H1 (cell line): ENCODE measurements at regions not wholly inside any gene's neighbourhood (a gene's known extent, or its start where the extent isn't known, plus 50 kb on each side); places are given as distances from the start of the nearest gene placed in this dataset.

Experiments
- CTCF ChIA-PET: fragments of 300-600 bp; sonication (Branson Sonifier 250); formaldehyde crosslinking; loops from one replicate; lab custom pipeline; 2021; ENCODE audit not compliant: partially characterized antibody; lab: Charles Lee
- POLR2A ChIA-PET: fragments of 300-600 bp; sonication (Branson Sonifier 250); formaldehyde crosslinking; loops from one replicate; lab custom pipeline; 2021; ENCODE audit warnings: inconsistent platforms; ENCODE audit not compliant: partially characterized antibody; lab: Charles Lee
- DNase-seq, 2 experiments: peaks; one replicate each; pipeline versions ENCODE4 v3.0.0 to v3.0.0-alpha.2; 2010 to 2022; ENCODE audit warnings: low spot score in 2 of 2, low read depth in 1 of 2, mixed read lengths in 1 of 2
- FAIRE-seq: peaks from 2 replicates; lab custom pipeline; 2011; peaks lifted over from hg19 to GRCh38; lab: Jason Lieb, UNC
- H2AFZ ChIP-seq: 2 replicates; pipeline ENCODE4 v1.8.1; 2012; ENCODE audit warnings: low read length, inconsistent platforms
- H2AK5ac ChIP-seq: 2 replicates; pipeline ENCODE4 v1.6.1; 2013; ENCODE audit warnings: low read depth, low read length
- H2BK120ac ChIP-seq: replicated peaks from 2 replicates; pipeline ENCODE3; 2013; ENCODE audit warnings: low read depth, low read length, inconsistent platforms
- H2BK12ac ChIP-seq: 2 replicates; pipeline ENCODE4 v1.6.1; 2013; ENCODE audit warnings: low read depth, low read length
- H2BK15ac ChIP-seq: 2 replicates; pipeline ENCODE4 v1.6.1; 2013; ENCODE audit warnings: low read length
- H2BK20ac ChIP-seq: 2 replicates; pipeline ENCODE4 v1.6.1; 2013; ENCODE audit warnings: low read length
- H2BK5ac ChIP-seq: 2 replicates; pipeline ENCODE4 v1.6.1; 2013; ENCODE audit warnings: low read depth, low read length
- H3K14ac ChIP-seq: 2 replicates; pipeline ENCODE4 v1.6.1; 2013; ENCODE audit warnings: inconsistent platforms; ENCODE audit not compliant: insufficient read length
- H3K18ac ChIP-seq: 2 replicates; pipeline ENCODE4 v1.6.1; 2013; ENCODE audit warnings: low read length; ENCODE audit errors: extremely low read depth
- H3K23ac ChIP-seq: 2 replicates; pipeline ENCODE4 v1.6.1; 2013; ENCODE audit warnings: inconsistent platforms; ENCODE audit not compliant: insufficient read length
- H3K23me2 ChIP-seq: 2 replicates; pipeline ENCODE4 v1.6.1; 2013; ENCODE audit warnings: low read depth, low read length
- H3K27ac ChIP-seq: 2 replicates; pipeline ENCODE4 v1.6.1; 2011; ENCODE audit warnings: low read depth, low read length, inconsistent platforms
- H3K27me3 ChIP-seq, 4 experiments: replicated peaks in 1 of 4; 1 replicate in 1 of 4; 2 replicates in 3 of 4; pipeline versions ENCODE4 v1.6.1 to v1.8.1; 2011 to 2013; ENCODE audit warnings: low read length in 3 of 4, mild to moderate bottlenecking in 3 of 4, inconsistent platforms in 2 of 4, mixed read lengths in 2 of 4, moderate library complexity in 1 of 4; ENCODE audit not compliant: control insufficient read depth in 3 of 4, insufficient read depth in 3 of 4; ENCODE audit errors: extremely low read depth in 1 of 4
- H3K36me3 ChIP-seq, 4 experiments: 2 replicates each; pipeline versions ENCODE4 v1.6.1 to v1.8.1; 2011 to 2013; ENCODE audit warnings: mild to moderate bottlenecking in 4 of 4, low read length in 3 of 4, moderate library complexity in 2 of 4, control low read depth in 1 of 4, inconsistent platforms in 1 of 4; ENCODE audit not compliant: insufficient read depth in 4 of 4, control insufficient read depth in 2 of 4
- H3K4ac ChIP-seq: replicated peaks from 2 replicates; pipeline ENCODE3; 2013; ENCODE audit warnings: low read length, low read depth, mixed read lengths, inconsistent platforms; ENCODE audit not compliant: insufficient read length
- H3K4me1 ChIP-seq, 4 experiments: replicated peaks in 1 of 4; 1 replicate in 1 of 4; 2 replicates in 3 of 4; pipeline versions ENCODE4 v1.6.1 to v1.8.1; 2011 to 2013; ENCODE audit warnings: low read length in 3 of 4, inconsistent platforms in 2 of 4, mixed read lengths in 1 of 4; ENCODE audit not compliant: insufficient read depth in 4 of 4, control insufficient read depth in 3 of 4
- H3K4me2 ChIP-seq, 2 experiments: 2 replicates each; pipeline versions ENCODE4 v1.6.1 to v1.8.1; 2011 to 2013; ENCODE audit warnings: low read depth in 2 of 2, low read length in 2 of 2, control low read depth in 1 of 2, inconsistent platforms in 1 of 2, mild to moderate bottlenecking in 1 of 2; ENCODE audit not compliant: insufficient read depth in 1 of 2
- H3K4me3 ChIP-seq, 4 experiments: fragments of 200-600, 300-600 bp in 1 of 4; sonication (generic), shearing (Covaris generic), sonication (Bioruptor Twin) in 1 of 4; 2 replicates each; pipeline versions ENCODE4 v1.5.1 to v1.8.1; 2011 to 2016; ENCODE audit warnings: low read length in 4 of 4, low read depth in 3 of 4, control low read depth in 2 of 4, inconsistent platforms in 2 of 4, mild to moderate bottlenecking in 2 of 4, mixed read lengths in 1 of 4, moderate library complexity in 1 of 4; ENCODE audit not compliant: insufficient read depth in 2 of 4; ENCODE audit errors: extremely low read depth in 1 of 4
- H3K56ac ChIP-seq: replicated peaks from 2 replicates; pipeline ENCODE3; 2013; ENCODE audit warnings: low read depth, mild to moderate bottlenecking, mixed read lengths, low read length, inconsistent platforms; ENCODE audit not compliant: insufficient read length
- H3K79me1 ChIP-seq: 2 replicates; pipeline ENCODE4 v1.6.1; 2013; ENCODE audit warnings: low read depth, low read length, control low read depth
- H3K79me2 ChIP-seq, 2 experiments: 2 replicates each; pipeline versions ENCODE4 v1.6.1 to v1.8.1; 2012 to 2013; ENCODE audit warnings: low read length in 2 of 2, mild to moderate bottlenecking in 2 of 2, inconsistent platforms in 1 of 2; ENCODE audit not compliant: insufficient read depth in 2 of 2, control insufficient read depth in 1 of 2
- H3K9ac ChIP-seq, 4 experiments: replicated peaks in 1 of 4; 1 replicate in 1 of 4; 2 replicates in 3 of 4; pipeline versions ENCODE4 v1.6.1 to v1.8.1; 2011 to 2013; ENCODE audit warnings: low read depth in 3 of 4, low read length in 3 of 4, control low read depth in 2 of 4, mild to moderate bottlenecking in 2 of 4, moderate library complexity in 2 of 4, inconsistent platforms in 1 of 4; ENCODE audit errors: extremely low read depth in 1 of 4
- H3K9me3 ChIP-seq, 2 experiments: 2 replicates each; pipeline versions ENCODE4 v1.6.1 to v1.8.1; 2012 to 2013; ENCODE audit warnings: mild to moderate bottlenecking in 2 of 2, moderate library complexity in 2 of 2, control low read depth in 1 of 2, inconsistent platforms in 1 of 2, low read depth in 1 of 2, low read length in 1 of 2, mixed read lengths in 1 of 2; ENCODE audit not compliant: insufficient read depth in 2 of 2
- H4K20me1 ChIP-seq, 2 experiments: replicated peaks in 1 of 2; 2 replicates each; pipeline versions ENCODE3 to v1.8.1; 2011 to 2013; ENCODE audit warnings: inconsistent platforms in 2 of 2, low read length in 2 of 2, mild to moderate bottlenecking in 1 of 2; ENCODE audit not compliant: insufficient read depth in 2 of 2, control insufficient read depth in 1 of 2
- H4K5ac ChIP-seq: 2 replicates; pipeline ENCODE4 v1.6.1; 2013; ENCODE audit warnings: low read length, low read depth, mixed read lengths, inconsistent platforms; ENCODE audit not compliant: insufficient read length
- H4K8ac ChIP-seq: 2 replicates; pipeline ENCODE4 v1.8.0; 2013; ENCODE audit warnings: mild to moderate bottlenecking, moderate library complexity, low read length, inconsistent platforms; ENCODE audit not compliant: insufficient read depth; ENCODE audit errors: extremely low read depth
- H4K91ac ChIP-seq: replicated peaks from 2 replicates; pipeline ENCODE3; 2013; ENCODE audit warnings: low read length, mixed read lengths, inconsistent platforms; ENCODE audit not compliant: insufficient read length
- CREB1 ChIP-seq: IDR thresholded peaks from 2 replicates; pipeline ENCODE4 v1.6.1; 2012; ENCODE audit warnings: inconsistent platforms
- POU5F1 ChIP-seq: IDR thresholded peaks from 2 replicates; pipeline ENCODE4 v1.6.1; 2011; ENCODE audit warnings: low read depth, mild to moderate bottlenecking, low read length, moderate library complexity
- RNF2 ChIP-seq: fragments of 200-900, 300-1000 bp; sonication (generic); IDR thresholded peaks from 2 replicates; pipeline ENCODE4 v1.7.1; 2016; ENCODE audit warnings: borderline replicate concordance, low read depth, mild to moderate bottlenecking, antibody characterized with exemption, low read length; ENCODE audit not compliant: poor library complexity, severe bottlenecking; ENCODE audit errors: missing control alignments
- RXRA ChIP-seq: IDR thresholded peaks from 2 replicates; pipeline ENCODE4 v1.6.1; 2011; ENCODE audit warnings: low read depth, mild to moderate bottlenecking, low read length, moderate library complexity; ENCODE audit not compliant: insufficient read depth
- SIRT6 ChIP-seq: IDR thresholded peaks from one replicate; pipeline ENCODE4 v1.7.1; 2012; ENCODE audit warnings: low read length, inconsistent platforms
- WGBS, 2 experiments: shearing (Covaris generic) in 1 of 2; methylation state at CpG; one replicate each; pipeline versions ENCODE4 v1.1.6 to v1.1.7; 2013 to 2015; ENCODE audit warnings: low lambda C conversion rate in 2 of 2, mixed read lengths in 2 of 2, inconsistent platforms in 1 of 2, low coverage in 1 of 2, missing lambda C conversion rate in 1 of 2; ENCODE audit not compliant: insufficient replicate concordance in 2 of 2, insufficient coverage in 1 of 2, insufficient read length in 1 of 2; ENCODE audit errors: extremely low coverage in 1 of 2, missing lambda C conversion rate in 1 of 2; 5-methylcytosine and 5-hydroxymethylcytosine counted together

- Histone ChIP-seq H3K79me1 (no peaks in the 10 kb centered on the region), H2AFZ (no peak overlapping the region), H3K79me2 (no peaks in the 10 kb centered on the region), H3K27ac (no peak overlapping the region), H2BK120ac (no peak overlapping the region), H3K9ac (no peak overlapping the region), H3K4me1 (no peaks in the 10 kb centered on the region), H3K4me2 (no peak overlapping the region), H4K91ac (no peak overlapping the region), H4K20me1 (no peaks in the 10 kb centered on the region), H3K4me3 (no peak overlapping the region), H2BK12ac (no peak overlapping the region), H3K9me3 (no peaks in the 10 kb centered on the region), H2BK20ac (no peak overlapping the region), H3K23me2 (no peaks in the 10 kb centered on the region), H3K23ac (no peak overlapping the region), H3K4ac (no peak overlapping the region), H2BK5ac (no peak overlapping the region), H3K18ac (no peak overlapping the region), H3K56ac (no peak overlapping the region), H4K8ac (no peak overlapping the region; the same call in 1 of the 2 replicates), H3K14ac (no peak overlapping the region), H2AK5ac (no peak overlapping the region), H2BK15ac (no peak overlapping the region), H3K27me3 (no peaks in the 10 kb centered on the region), H3K36me3 (no peaks in the 10 kb centered on the region), H4K5ac (no peak overlapping the region)
- ChIA-PET CTCF (interaction anchor here (0.7 to 1.5 kb wide), 5 partner anchors 10 to 398 kb away, joined by 3 to 5 read pairs (median 4); no protein-coding TSS in a partner anchor), POLR2A (no interaction called here)
- DNase-seq: no peak
- 93% methylated on average over 7 of the region's 7 CpGs; no CpG with 5 or more reads in 1 of the 2 experiments for WGBS, 2 experiments
- no peak for FAIRE-seq
- TF ChIP-seq CREB1: no peak
- no peak for TF ChIP-seq POU5F1
- no peak for TF ChIP-seq SIRT6
- TF ChIP-seq RXRA: no peak
- TF ChIP-seq RNF2: no peak
Observed at GRCh38 chr7:125643302-125643701, 713.7 kb upstream of the POT1 start.
